GM12865 (cell line): ENCODE measurements at regions not wholly inside any gene's neighbourhood (a gene's known extent, or its start where the extent isn't known, plus 50 kb on each side); places are given as distances from the start of the nearest gene placed in this dataset.

Experiments
- DNase-seq: peaks from one replicate; pipeline ENCODE4 v3.0.0; 2010; ENCODE audit warnings: low read depth
- H3K4me3 ChIP-seq: 2 replicates; pipeline ENCODE4 v1.5.1; 2011; ENCODE audit warnings: mild to moderate bottlenecking, low read depth, low read length, control low read depth
- CTCF ChIP-seq: IDR thresholded peaks from 2 replicates; pipeline ENCODE4 v1.5.1; 2011; ENCODE audit warnings: low read length, control low read depth, low read depth, inconsistent platforms; ENCODE audit not compliant: insufficient read depth; ENCODE audit errors: missing control alignments

DNA sequence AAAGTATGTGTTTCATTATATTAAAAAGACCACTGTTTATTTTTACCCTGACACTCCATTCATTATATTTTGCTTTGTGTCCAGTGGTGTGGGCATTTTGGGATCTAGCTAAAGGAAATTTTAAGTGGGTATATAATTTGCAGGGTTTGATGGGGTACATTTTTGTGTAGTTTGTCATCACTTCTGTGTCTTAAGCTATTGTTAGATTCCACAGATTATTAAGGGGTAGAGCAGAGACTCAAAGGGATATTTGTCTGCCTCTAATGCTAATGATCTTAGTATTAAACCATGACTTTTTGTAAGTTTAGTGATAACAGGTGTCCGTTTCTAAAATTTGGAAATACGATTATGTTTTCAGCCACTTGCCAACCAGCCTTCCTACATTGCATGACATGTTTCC lies 731.6 kb downstream of the BRINP1 start:
- DNase-seq, result no peak
- no peak for TF ChIP-seq CTCF
- H3K4me3 ChIP-seq, result no peak overlapping the region

GRCh38 chr9:118640836-118641560 lies 728.2 kb downstream of the BRINP1 start:
- no peak for DNase-seq
- H3K4me3 ChIP-seq, result no peak overlapping the region

DNA sequence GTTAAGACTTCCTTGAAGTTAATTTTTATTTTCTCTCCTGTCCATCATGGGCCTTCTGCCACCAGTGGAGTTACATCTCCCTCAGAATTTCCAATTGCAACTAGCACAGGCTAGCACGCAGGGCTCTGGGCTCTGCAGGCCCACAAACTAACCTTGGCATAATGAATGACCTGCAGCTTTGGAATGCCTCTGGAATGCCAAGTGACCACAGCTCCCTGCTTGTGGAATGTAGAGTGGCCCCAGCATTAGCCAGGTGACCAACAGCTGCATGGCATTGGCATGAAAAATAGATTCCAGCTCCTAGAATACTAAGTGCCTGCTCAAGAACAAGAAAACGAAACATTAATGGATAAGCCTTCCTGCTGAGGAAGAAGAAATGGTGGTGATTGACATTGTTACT lies 726.1 kb downstream of the BRINP1 start:
- TF ChIP-seq CTCF, result no peak
- H3K4me3 ChIP-seq, result no peak overlapping the region
- DNase-seq, result no peak

More at GRCh38 chr9:118640836-118641560, 728.2 kb downstream of the BRINP1 start:
- TF ChIP-seq CTCF, result no peak

DNA sequence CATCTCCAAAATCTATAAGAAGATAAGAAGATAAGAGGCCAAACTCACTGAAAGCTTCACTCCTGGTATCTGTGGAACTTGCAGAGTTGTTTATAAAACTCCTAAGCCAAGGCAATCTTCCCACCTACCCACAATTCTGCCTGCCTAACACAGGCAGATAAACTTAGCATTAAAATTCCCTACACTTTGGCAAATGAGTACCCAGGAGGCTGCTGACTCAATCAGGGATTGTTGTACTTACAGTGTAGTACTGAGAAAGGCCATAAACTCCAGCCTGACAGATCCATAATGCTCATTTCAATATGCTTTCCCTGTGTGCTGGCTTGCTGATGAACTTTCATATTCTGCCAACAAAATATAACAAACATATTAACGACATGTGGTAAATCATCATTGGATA lies 725.2 kb downstream of the BRINP1 start:
- no peak for TF ChIP-seq CTCF
- H3K4me3 ChIP-seq, result no peak overlapping the region
- no peak for DNase-seq

GRCh38 chr9:118647331-118647730 lies 721.9 kb downstream of the BRINP1 start:
- DNase-seq, result no peak
- TF ChIP-seq CTCF, result no peak

GRCh38 chr9:118650417-118650816 lies 718.8 kb downstream of the BRINP1 start:
- DNase-seq, result no peak
- H3K4me3 ChIP-seq, result no peak overlapping the region
- TF ChIP-seq CTCF, result no peak

More at GRCh38 chr9:118647331-118647730, 721.9 kb downstream of the BRINP1 start:
- no peak overlapping the region for H3K4me3 ChIP-seq

GRCh38 chr9:118651511-118651910 lies 717.7 kb downstream of the BRINP1 start:
- no peak for DNase-seq
- no peak for TF ChIP-seq CTCF
- H3K4me3 ChIP-seq, result no peak overlapping the region
